Liver (tissue), 3 donors: ENCODE measurements at regions not wholly inside any gene's neighbourhood (a gene's known extent, or its start where the extent isn't known, plus 50 kb on each side); places are given as distances from the start of the nearest gene placed in this dataset.

Experiments
- CTCF ChIP-seq: fragments of 150-350 bp; IDR thresholded peaks from 2 replicates; pipeline ENCODE4 v1.5.1; 2017; ENCODE audit warnings: improper control_type of control experiment, low read depth, low read length; ENCODE audit not compliant: missing input control
- FOXA1 ChIP-seq: IDR thresholded peaks from 2 replicates; pipeline ENCODE4 v1.6.1; 2016; ENCODE audit warnings: antibody characterized with exemption
- HNF4A ChIP-seq, 2 donors: conservative IDR thresholded peaks; 2 replicates each; pipeline ENCODE4 v1.6.1; 2016; ENCODE audit warnings: antibody characterized with exemption in 2 of 2, mild to moderate bottlenecking in 2 of 2
- JUND ChIP-seq, 2 donors: IDR thresholded peaks; 2 replicates each; pipeline ENCODE4 v1.6.1; 2016; ENCODE audit warnings: antibody characterized with exemption in 2 of 2
- RXRA ChIP-seq, 2 donors: IDR thresholded peaks; 2 replicates each; pipeline ENCODE4 v1.6.1; 2017 to 2018; ENCODE audit warnings: antibody characterized with exemption in 2 of 2, mild to moderate bottlenecking in 1 of 2
- SP1 ChIP-seq: IDR thresholded peaks from 2 replicates; pipeline ENCODE4 v1.6.1; 2018; ENCODE audit warnings: antibody characterized with exemption, mild to moderate bottlenecking
- ZBTB33 ChIP-seq: IDR thresholded peaks from 2 replicates; pipeline ENCODE4 v1.6.1; 2016; ENCODE audit warnings: antibody characterized with exemption
- donor health status: healthy.
- donor health status: healthy.

- TF ChIP-seq SP1 (no peak), CTCF (no peak), RXRA (IDR thresholded peaks at IDR 0.05) (no peak), ZBTB33 (no peak), HNF4A (conservative IDR thresholded peaks at IDR 0.05) (no peak), FOXA1 (no peak), JUND (IDR thresholded peaks at IDR 0.05) (no peak)
These were observed 910.1 kb upstream of the FAT3 start for GRCh38 chr11:91314521-91314920.
